Peyer's patch (tissue), 4 donors: ENCODE measurements at regions not wholly inside any gene's neighbourhood (a gene's known extent, or its start where the extent isn't known, plus 50 kb on each side); places are given as distances from the start of the nearest gene placed in this dataset.

Experiments used
- POLR2A ChIP-seq, 2 donors: fragments of 450-650 bp; IDR thresholded peaks; one replicate each; pipeline ENCODE4 v1.5.1; 2017; ENCODE audit warnings: antibody characterized with exemption in 2 of 2, mild to moderate bottlenecking in 2 of 2, moderate library complexity in 2 of 2
- TF ChIP-seq, protein P1 (sequence below), 6 experiments: fragments of 450-650 bp in 4 of 6; fragments of 200-600 bp in 2 of 6; sonication (generic) in 1 of 6; IDR thresholded peaks; one replicate each; pipeline ENCODE4 v1.5.1; 2017 to 2019; ENCODE audit warnings: antibody characterized with exemption in 6 of 6, mild to moderate bottlenecking in 3 of 6, moderate library complexity in 1 of 6

DNA sequence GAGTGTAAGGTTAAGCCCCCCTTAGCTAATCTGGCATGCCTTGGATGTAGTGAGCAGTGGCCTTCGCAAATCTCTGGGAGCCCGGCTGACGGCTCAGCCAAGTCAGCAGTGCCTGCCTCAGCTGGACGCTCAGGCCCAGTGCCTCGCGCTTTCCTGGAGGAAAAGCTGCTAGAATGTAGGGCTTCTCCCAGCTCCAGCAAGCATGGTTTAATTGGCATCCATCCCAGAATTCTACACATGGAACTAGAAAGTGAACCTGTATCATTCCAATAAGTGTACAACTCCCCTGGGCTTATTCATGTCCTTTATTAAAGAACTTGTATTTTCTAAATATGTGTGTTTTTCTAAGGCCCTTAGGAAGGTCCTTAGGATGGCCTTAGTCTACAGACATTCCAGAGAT is 287.8 kb upstream of the SHH start:
- TF ChIP-seq, protein P1, sequence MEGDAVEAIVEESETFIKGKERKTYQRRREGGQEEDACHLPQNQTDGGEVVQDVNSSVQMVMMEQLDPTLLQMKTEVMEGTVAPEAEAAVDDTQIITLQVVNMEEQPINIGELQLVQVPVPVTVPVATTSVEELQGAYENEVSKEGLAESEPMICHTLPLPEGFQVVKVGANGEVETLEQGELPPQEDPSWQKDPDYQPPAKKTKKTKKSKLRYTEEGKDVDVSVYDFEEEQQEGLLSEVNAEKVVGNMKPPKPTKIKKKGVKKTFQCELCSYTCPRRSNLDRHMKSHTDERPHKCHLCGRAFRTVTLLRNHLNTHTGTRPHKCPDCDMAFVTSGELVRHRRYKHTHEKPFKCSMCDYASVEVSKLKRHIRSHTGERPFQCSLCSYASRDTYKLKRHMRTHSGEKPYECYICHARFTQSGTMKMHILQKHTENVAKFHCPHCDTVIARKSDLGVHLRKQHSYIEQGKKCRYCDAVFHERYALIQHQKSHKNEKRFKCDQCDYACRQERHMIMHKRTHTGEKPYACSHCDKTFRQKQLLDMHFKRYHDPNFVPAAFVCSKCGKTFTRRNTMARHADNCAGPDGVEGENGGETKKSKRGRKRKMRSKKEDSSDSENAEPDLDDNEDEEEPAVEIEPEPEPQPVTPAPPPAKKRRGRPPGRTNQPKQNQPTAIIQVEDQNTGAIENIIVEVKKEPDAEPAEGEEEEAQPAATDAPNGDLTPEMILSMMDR (IDR thresholded peaks at IDR 0.05), result no peak
- TF ChIP-seq POLR2A (IDR thresholded peaks at IDR 0.05), result no peak
